GM23338 (cell line): ENCODE measurements at regions not wholly inside any gene's neighbourhood (a gene's known extent, or its start where the extent isn't known, plus 50 kb on each side); places are given as distances from the start of the nearest gene placed in this dataset.

ENCODE experiments used
- CREB1 ChIP-seq: fragments of 250-450 bp; sonication (Bioruptor Pico); IDR thresholded peaks from 2 replicates; pipeline ENCODE4 v1.5.0; 2020; ENCODE audit warnings: low read depth, mild to moderate bottlenecking, moderate library complexity
- CTCF ChIP-seq, 2 experiments: fragments of 200-600 bp in 1 of 2; sonication (generic) in 1 of 2; conservative IDR thresholded peaks; 2 replicates each; pipeline versions ENCODE4 v1.5.1 to v1.6.1; 2016 to 2017; ENCODE audit warnings: antibody characterized with exemption in 2 of 2, low read depth in 2 of 2, mild to moderate bottlenecking in 2 of 2, moderate library complexity in 1 of 2
- EZH2 ChIP-seq: fragments of 200-600 bp; sonication (generic); IDR thresholded peaks from one replicate; pipeline ENCODE4 v1.8.0; 2017; ENCODE audit warnings: antibody characterized with exemption, mild to moderate bottlenecking, low read depth; ENCODE audit not compliant: unreplicated experiment
- EZH2phosphoT487 ChIP-seq: fragments of 200-600 bp; sonication (generic); IDR thresholded peaks from one replicate; pipeline ENCODE4 v1.8.1; 2018; ENCODE audit warnings: antibody characterized with exemption; ENCODE audit not compliant: unreplicated experiment
- JUNB ChIP-seq: IDR thresholded peaks from one replicate; pipeline ENCODE4 v1.6.1; 2016; ENCODE audit warnings: antibody characterized with exemption; ENCODE audit not compliant: unreplicated experiment
- POLR2AphosphoS5 ChIP-seq: IDR thresholded peaks from 2 replicates; pipeline ENCODE4 v1.6.1; 2016; ENCODE audit warnings: antibody characterized with exemption, low read depth
- REST ChIP-seq: IDR thresholded peaks from one replicate; pipeline ENCODE4 v1.6.1; 2018; ENCODE audit warnings: antibody characterized with exemption; ENCODE audit not compliant: unreplicated experiment
- STAT1 ChIP-seq: IDR thresholded peaks from one replicate; pipeline ENCODE4 v1.6.1; 2016; ENCODE audit warnings: antibody characterized with exemption; ENCODE audit not compliant: unreplicated experiment
- ZNF331 ChIP-seq: fragments of 250-450 bp; sonication (Bioruptor Pico); IDR thresholded peaks from 2 replicates; pipeline ENCODE4 v1.5.0; 2020; ENCODE audit warnings: low read depth, mild to moderate bottlenecking, moderate library complexity

- no peak for TF ChIP-seq REST
- no peak for TF ChIP-seq EZH2
- no peak for TF ChIP-seq POLR2AphosphoS5
- TF ChIP-seq CTCF (conservative IDR thresholded peaks at IDR 0.05; ENCODE audit: low read depth in 2 of 2): no peak
- TF ChIP-seq EZH2phosphoT487: no peak
- no peak for TF ChIP-seq STAT1
- no peak for TF ChIP-seq CREB1 (CRISPR knock-in tag)
- TF ChIP-seq ZNF331 (CRISPR knock-in tag): no peak
- no peak for TF ChIP-seq JUNB
Observed at GRCh38 chr4:178344096-178344495, 901.9 kb upstream of the AGA start.
